Hepatocyte (in vitro differentiated cells): ENCODE measurements at regions not wholly inside any gene's neighbourhood (a gene's known extent, or its start where the extent isn't known, plus 50 kb on each side); places are given as distances from the start of the nearest gene placed in this dataset.

ENCODE experiments used
- EZH2phosphoT487 ChIP-seq: fragments of 200-600 bp; sonication (generic); IDR thresholded peaks from one replicate; pipeline ENCODE4 v1.6.1; 2018; ENCODE audit warnings: antibody characterized with exemption, mild to moderate bottlenecking, low read depth, moderate library complexity; ENCODE audit not compliant: unreplicated experiment, severe bottlenecking
- TF ChIP-seq, protein P1 (sequence below): fragments of 200-600 bp; sonication (generic); IDR thresholded peaks from 2 replicates; pipeline ENCODE4 v1.5.1; 2016; ENCODE audit warnings: antibody characterized with exemption, mild to moderate bottlenecking; ENCODE audit not compliant: poor library complexity

- TF ChIP-seq, protein P1, sequence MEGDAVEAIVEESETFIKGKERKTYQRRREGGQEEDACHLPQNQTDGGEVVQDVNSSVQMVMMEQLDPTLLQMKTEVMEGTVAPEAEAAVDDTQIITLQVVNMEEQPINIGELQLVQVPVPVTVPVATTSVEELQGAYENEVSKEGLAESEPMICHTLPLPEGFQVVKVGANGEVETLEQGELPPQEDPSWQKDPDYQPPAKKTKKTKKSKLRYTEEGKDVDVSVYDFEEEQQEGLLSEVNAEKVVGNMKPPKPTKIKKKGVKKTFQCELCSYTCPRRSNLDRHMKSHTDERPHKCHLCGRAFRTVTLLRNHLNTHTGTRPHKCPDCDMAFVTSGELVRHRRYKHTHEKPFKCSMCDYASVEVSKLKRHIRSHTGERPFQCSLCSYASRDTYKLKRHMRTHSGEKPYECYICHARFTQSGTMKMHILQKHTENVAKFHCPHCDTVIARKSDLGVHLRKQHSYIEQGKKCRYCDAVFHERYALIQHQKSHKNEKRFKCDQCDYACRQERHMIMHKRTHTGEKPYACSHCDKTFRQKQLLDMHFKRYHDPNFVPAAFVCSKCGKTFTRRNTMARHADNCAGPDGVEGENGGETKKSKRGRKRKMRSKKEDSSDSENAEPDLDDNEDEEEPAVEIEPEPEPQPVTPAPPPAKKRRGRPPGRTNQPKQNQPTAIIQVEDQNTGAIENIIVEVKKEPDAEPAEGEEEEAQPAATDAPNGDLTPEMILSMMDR, result no peak
- no peak for TF ChIP-seq EZH2phosphoT487
Measured at GRCh38 chr4:180541678-180542077, 1701.5 kb upstream of the TENM3 start.
